Erythroblast (primary cell): ENCODE measurements at regions not wholly inside any gene's neighbourhood (a gene's known extent, or its start where the extent isn't known, plus 50 kb on each side); places are given as distances from the start of the nearest gene placed in this dataset.
"Not testable (repeated sequence)": the region's sequence is repeated elsewhere in the genome, so short reads cannot be mapped to it uniquely, and the experiment has no call there.

Experiments used
- GATA1 ChIP-seq: IDR thresholded peaks from 2 replicates; pipeline ENCODE4 v1.6.1; 2011; ENCODE audit warnings: low read depth, mild to moderate bottlenecking, control low read depth, low read length, moderate library complexity
- POLR2A ChIP-seq: IDR thresholded peaks from 2 replicates; pipeline ENCODE4 v1.6.1; 2011; ENCODE audit warnings: mild to moderate bottlenecking, low read length

DNA sequence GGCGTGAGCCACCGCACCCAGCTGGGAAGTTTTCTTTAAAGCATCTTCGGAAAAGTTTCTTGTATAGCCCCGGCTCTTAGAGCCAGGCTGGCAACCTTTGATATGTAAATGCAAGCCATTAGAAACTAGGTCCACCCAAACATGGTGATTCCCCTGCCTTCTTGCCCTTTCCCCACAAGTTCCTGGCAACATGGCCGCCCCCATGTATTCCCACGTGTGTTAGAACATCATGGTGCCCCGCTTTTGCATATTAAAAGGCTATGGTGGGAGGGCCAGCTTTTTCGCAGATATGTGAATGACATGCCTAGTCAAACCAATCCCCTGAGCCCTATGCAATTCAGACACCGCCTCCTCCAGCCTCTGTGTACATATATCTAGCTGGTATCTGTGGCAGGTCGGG lies 63.2 kb downstream of the RESF1 start:
- not testable (repeated sequence) for TF ChIP-seq POLR2A, GATA1
